Panc1 (cell line): ENCODE measurements at regions not wholly inside any gene's neighbourhood (a gene's known extent, or its start where the extent isn't known, plus 50 kb on each side); places are given as distances from the start of the nearest gene placed in this dataset.

Experiments
- ATAC-seq: fragments of 200-7000 bp; cut with Tn5 transposase; 2 replicates; pipeline ENCODE4 v1.9.1; 2020; ENCODE audit warnings: mild to moderate bottlenecking, moderate library complexity
- BruUV-seq: library from RNA; stranded (reverse); fragments of 400-500 nt; replicated peaks from 2 replicates; lab custom pipeline; 2021; lab: Mats Ljungman, UMichigan
- CTCF ChIA-PET: fragments of 300-600 bp; sonication (Branson Sonifier 250); formaldehyde crosslinking; loops from one replicate; lab custom pipeline; 2022; ENCODE audit warnings: antibody characterized with exemption; lab: Charles Lee
- POLR2A ChIA-PET: fragments of 300-600 bp; sonication (Branson Sonifier 250); formaldehyde crosslinking; loops from one replicate; lab custom pipeline; 2022; ENCODE audit warnings: antibody characterized with exemption; lab: Charles Lee
- DNase-seq: peaks from one replicate; pipeline ENCODE4 v3.0.0-alpha.2; 2010; ENCODE audit warnings: low read depth, low spot score
- H3K27ac ChIP-seq: 2 replicates; pipeline ENCODE4 v1.5.1; 2011; ENCODE audit warnings: mild to moderate bottlenecking, low read length, inconsistent platforms
- H3K27me3 ChIP-seq: fragments of 200-500 bp; sonication (Bioruptor generic); 2 replicates; pipeline ENCODE4 v1.6.0; 2014; ENCODE audit warnings: low read length, inconsistent platforms; ENCODE audit not compliant: control insufficient read depth, insufficient read depth
- H3K36me3 ChIP-seq: fragments of 200-500 bp; sonication (Bioruptor generic); 2 replicates; pipeline ENCODE4 v1.5.1; 2014; ENCODE audit warnings: inconsistent platforms, mild to moderate bottlenecking, low read length, moderate library complexity; ENCODE audit not compliant: control insufficient read depth, insufficient read depth
- H3K4me1 ChIP-seq: 2 replicates; pipeline ENCODE4 v1.5.1; 2011; ENCODE audit warnings: inconsistent platforms, mild to moderate bottlenecking, low read length, moderate library complexity; ENCODE audit not compliant: control insufficient read depth, insufficient read depth
- H3K4me3 ChIP-seq, 2 experiments: 2 replicates each; pipeline ENCODE4 v1.5.1; 2011 to 2012; ENCODE audit warnings: low read depth in 2 of 2, low read length in 2 of 2, mild to moderate bottlenecking in 2 of 2, inconsistent platforms in 1 of 2, moderate library complexity in 1 of 2
- H3K9me3 ChIP-seq: fragments of 200-500 bp; sonication (Bioruptor generic); 2 replicates; pipeline ENCODE4 v1.5.1; 2014; ENCODE audit warnings: low read depth, mild to moderate bottlenecking, inconsistent platforms, low read length, moderate library complexity; ENCODE audit not compliant: control insufficient read depth, insufficient read depth
- CTCF ChIP-seq: fragments of 450-650 bp; IDR thresholded peaks from 2 replicates; pipeline ENCODE4 v1.5.1; 2017; ENCODE audit warnings: mild to moderate bottlenecking
- POLR2AphosphoS5 ChIP-seq: IDR thresholded peaks from 2 replicates; pipeline ENCODE4 v1.6.1; 2012; ENCODE audit warnings: mild to moderate bottlenecking, low read depth, low read length, moderate library complexity
- REST ChIP-seq, 2 experiments: IDR thresholded peaks; 2 replicates each; pipeline ENCODE4 v1.6.1; 2011 to 2012; ENCODE audit warnings: low read depth in 2 of 2, control low read depth in 1 of 2, low read length in 1 of 2, mild to moderate bottlenecking in 1 of 2, moderate library complexity in 1 of 2; ENCODE audit not compliant: insufficient read depth in 1 of 2
- SIN3A ChIP-seq: IDR thresholded peaks from 2 replicates; pipeline ENCODE4 v1.6.1; 2012; ENCODE audit warnings: low read depth, mild to moderate bottlenecking, low read length, moderate library complexity, borderline replicate concordance; ENCODE audit not compliant: insufficient read depth
- TCF7L2 ChIP-seq: IDR thresholded peaks from 2 replicates; pipeline ENCODE4 v1.6.1; 2011; ENCODE audit warnings: mild to moderate bottlenecking, low read depth, low read length, inconsistent platforms
- in situ Hi-C: cut with HindIII; loops from 2 replicates; pipeline ENCODE4 v1.10.0; 2016; ENCODE audit warnings: low sequenced_read_pairs, low pct_unique_long_range_greater_than_20kb
- intact Hi-C: fragments of 100-400 bp; cut with micrococcal nuclease; formaldehyde crosslinking; loops from one replicate; pipeline ENCODE4 v1.10.0; 2022; ENCODE audit not compliant: unreplicated experiment

GRCh38 chr15:38093931-38094330 lies 158.7 kb upstream of the SPRED1 start:
- intact Hi-C loops = no loop called here
- ATAC-seq (no peak), DNase-seq (no peak)
- Histone ChIP-seq H3K4me1 (no peaks in the 10 kb centered on the region), H3K9me3 (no peaks in the 10 kb centered on the region), H3K27me3 (no peaks in the 10 kb centered on the region), H3K36me3 (no peaks in the 10 kb centered on the region), H3K27ac (no peak overlapping the region), H3K4me3 (no peak overlapping the region)
- ChIA-PET CTCF (no interaction called here), POLR2A (no interaction called here)
- no TSS peak for BruUV-seq
- TF ChIP-seq TCF7L2 (no peak), SIN3A (no peak), POLR2AphosphoS5 (no peak), CTCF (no peak), REST (IDR thresholded peaks at IDR 0.05; ENCODE audit: insufficient read depth in 1 of 2, low read depth in 2 of 2, low read length in 1 of 2) (no peak)
- in situ Hi-C loops = no loop called here

DNA sequence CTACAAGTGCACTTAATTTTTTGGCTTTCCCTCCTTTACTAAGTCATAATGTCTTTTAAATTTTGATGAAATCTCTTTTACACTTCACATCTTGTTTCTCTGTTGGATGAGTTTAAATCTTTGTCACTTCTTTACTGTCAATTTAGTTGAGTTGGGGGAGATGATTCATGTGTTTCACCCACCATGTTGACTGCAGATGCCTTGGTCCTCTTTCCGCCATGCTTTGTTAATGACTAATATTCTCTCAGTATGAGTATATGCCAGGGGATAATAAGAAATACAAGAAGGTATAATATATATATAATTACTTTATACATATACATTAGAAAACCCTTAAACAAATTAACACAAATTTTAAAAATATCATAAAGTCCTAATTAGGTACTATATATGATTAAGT lies 149.7 kb upstream of the SPRED1 start:
- BruUV-seq = no TSS peak
- Histone ChIP-seq H3K4me3 (no peak overlapping the region), H3K9me3 (no peaks in the 10 kb centered on the region), H3K4me1 (no peaks in the 10 kb centered on the region), H3K36me3 (no peaks in the 10 kb centered on the region), H3K27ac (no peak overlapping the region), H3K27me3 (no peaks in the 10 kb centered on the region)
- TF ChIP-seq CTCF (no peak), SIN3A (no peak), POLR2AphosphoS5 (no peak), TCF7L2 (no peak), REST (IDR thresholded peaks at IDR 0.05; ENCODE audit: insufficient read depth in 1 of 2, low read depth in 2 of 2, low read length in 1 of 2) (no peak)
- ChIA-PET CTCF (no interaction called here), POLR2A (no interaction called here)
- DNase-seq (no peak), ATAC-seq (no peak)
- intact Hi-C loops (no loop called here), in situ Hi-C loops (no loop called here)
